Right kidney (tissue), 1 donor: ENCODE measurements at regions not wholly inside any gene's neighbourhood (a gene's known extent, or its start where the extent isn't known, plus 50 kb on each side); places are given as distances from the start of the nearest gene placed in this dataset.

ENCODE experiments used
- DNase-seq: peaks from one replicate; pipeline ENCODE4 v3.0.0-alpha.2; 2016

- DNase-seq = no peak
These were observed 252.8 kb upstream of the GPR26 start for GRCh38 chr10:123413353-123413752.

GRCh38 chr10:123415523-123415922, 250.6 kb upstream of the GPR26 start:
- DNase-seq = no peak

DNA sequence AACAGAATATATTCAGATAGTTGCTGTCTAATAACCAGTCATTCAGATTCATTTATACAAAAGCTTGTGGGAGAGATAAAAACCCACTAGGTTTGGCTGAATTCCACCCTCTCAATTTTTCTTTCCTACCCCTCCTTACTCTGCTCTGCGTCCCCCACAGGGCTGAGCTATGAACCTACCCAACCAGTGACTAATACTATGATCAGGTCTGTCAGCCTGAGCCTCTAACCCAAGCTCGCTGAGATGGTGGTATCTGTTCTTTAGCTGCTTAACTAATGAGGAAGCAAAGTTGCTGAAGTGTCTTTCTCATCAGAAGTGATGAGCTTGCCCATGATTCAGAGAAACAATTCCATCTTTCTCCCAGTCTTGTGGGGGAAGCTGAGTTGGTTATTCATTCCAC, 248.7 kb upstream of the GPR26 start:
- no peak for DNase-seq

GRCh38 chr10:123421461-123421860, 244.7 kb upstream of the GPR26 start:
- no peak for DNase-seq

GRCh38 chr10:123422261-123422660, 243.9 kb upstream of the GPR26 start:
- no peak for DNase-seq

- no peak for DNase-seq
These were observed 241.6 kb upstream of the GPR26 start for GRCh38 chr10:123424537-123424936.

DNA sequence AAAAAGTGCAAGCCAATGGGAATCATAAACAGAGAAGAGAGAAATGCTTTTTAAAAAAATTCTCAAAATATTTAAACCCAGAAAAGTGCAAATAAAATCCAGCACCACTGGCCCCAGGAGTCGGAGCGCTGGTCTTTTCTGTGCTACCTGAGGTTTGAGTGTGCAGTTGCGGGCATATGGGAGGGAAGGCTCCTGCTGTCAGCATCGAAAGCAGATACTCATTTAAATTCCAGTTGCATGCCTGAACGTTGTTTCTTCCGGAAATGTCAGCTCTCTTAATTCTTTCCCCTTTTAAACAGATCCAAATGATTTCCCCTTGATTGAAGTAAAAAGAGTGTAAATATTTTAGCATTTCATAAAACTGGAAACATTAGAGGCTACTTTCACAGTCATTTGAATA, 240.5 kb upstream of the GPR26 start:
- DNase-seq = no peak

- DNase-seq = no peak
These were observed 238.9 kb upstream of the GPR26 start for GRCh38 chr10:123427165-123427786.

DNA sequence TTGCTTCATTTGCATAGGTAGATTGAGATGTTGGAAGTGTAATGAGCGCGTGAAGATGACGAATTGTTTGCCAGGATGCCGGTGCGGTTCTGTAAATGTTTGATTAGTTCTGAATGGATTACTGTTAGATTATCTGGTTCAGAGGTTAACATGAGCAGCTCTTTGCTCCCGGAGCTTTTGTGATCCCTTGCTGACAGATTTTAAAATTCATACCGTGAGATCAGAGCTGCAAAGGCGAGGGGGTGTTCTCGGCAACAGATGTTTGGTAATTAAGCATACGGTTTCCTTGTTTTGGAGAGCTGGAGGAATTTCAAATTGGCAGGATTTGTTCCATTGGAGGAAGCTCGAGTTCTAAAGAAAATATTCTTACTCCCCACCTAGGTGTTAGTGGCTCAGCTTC, 237.8 kb upstream of the GPR26 start:
- DNase-seq = no peak

DNA sequence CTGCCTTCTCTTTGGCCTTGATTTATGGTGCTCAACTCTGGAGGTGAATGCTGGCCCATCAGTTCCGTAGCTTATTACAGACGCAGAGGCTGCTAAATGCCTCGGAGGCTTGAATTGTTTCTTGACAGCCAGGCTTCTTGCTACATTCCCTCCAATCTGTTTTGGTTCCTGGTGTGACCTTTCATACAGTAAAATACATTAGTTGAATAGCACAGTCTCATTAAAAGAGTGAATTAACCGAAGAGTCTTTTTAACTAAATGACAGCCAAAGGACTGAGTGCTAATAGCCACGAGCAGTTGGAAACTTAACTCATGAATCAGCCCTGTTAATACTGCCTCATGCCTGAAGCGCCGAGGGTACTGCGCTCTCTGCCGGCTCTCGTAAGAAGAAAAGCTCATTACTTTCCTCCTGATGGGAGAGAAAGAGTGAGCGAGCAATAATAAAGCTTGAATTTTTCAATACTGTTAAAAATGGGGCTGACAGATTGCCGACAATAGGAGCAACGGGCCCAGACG, 236.4 kb upstream of the GPR26 start:
- peak; percentile 27 for DNase-seq

GRCh38 chr10:123433539-123433938, 232.6 kb upstream of the GPR26 start:
- no peak for DNase-seq

DNA sequence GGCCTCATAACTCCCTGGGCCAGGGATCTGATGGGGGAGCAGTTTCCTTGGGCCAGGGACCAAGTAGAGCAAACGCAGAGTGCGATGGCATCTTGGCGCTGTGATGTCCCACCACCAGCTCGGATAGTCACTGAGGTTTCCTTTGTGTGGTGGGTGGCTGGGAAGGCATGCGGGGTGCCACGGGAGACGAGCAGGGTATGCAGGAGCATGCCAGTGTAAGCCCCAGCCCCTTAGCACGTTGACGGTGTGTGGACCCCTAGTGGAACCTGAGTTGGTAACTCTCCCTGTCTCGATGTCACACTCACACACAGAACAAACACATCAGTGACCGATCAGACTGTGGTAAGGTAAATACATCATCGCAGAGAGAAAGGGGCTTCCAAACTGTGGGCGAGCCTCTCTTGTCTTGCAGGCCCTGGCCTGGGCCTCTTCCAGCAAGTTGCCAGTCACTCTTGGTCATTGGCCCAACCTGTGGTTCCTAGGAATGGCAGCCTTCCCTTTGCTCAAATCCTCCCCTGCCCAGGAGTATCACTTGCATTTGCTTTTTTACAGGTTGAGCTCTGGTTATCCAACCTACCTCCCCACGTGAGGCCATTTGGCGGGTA, 231.6 kb upstream of the GPR26 start:
- no peak for DNase-seq

DNA sequence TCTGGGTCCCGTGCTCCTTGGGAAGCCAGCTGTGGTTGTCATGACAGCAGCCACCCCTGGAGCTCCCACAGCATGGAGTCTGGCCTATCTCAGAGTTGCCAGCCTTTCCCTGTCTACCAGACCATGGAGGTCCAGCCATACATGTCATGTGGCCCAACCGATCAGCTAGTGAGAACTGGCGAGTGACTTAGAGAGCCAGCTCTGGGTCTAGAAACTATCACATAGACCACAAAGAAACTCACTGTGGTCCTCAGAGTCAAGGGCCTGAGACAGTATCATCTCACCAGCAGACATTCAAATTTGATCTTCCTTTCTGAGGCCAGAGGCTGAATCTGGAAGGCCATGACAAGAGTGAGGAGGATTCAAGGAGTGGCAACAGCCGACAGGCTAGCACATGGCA, 223.3 kb upstream of the GPR26 start:
- no peak for DNase-seq

- DNase-seq = no peak
These were observed 222.2 kb upstream of the GPR26 start for GRCh38 chr10:123443924-123444323.

GRCh38 chr10:123445261-123445775, 220.8 kb upstream of the GPR26 start:
- no peak for DNase-seq

DNA sequence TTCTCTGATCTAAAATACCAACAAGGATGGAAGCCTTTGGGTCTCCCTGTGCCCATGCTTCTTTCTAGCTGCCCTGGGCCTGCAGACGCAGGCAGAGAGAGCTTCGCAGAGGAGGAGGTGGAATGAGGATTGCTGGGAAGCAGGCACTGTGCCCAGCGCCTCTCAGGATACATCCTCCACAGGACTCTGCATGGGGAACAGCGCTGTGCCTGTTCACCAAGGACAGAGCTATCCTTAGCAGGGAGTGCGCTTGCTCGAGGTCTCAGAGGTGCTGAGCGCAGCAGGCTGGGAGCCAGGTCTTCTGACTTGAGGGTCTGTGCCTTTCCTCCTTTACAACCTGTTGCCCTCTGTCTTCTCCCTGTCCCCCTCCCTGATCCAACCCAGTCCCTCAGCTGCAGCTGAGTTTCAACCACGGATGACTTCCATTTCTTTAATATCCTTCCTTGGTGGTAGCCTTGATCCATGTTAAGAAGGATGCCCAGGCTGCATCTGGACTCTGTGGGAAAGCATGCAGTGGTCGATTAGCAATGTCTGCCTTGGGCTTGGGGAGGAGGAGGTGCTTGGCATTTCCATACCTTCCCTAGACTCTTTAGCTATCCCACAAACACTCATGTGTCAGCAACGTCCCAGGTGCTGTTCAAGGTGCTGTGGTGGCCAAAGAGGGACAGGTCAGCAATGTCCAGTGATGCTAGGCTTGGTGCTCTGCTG, 219.6 kb upstream of the GPR26 start:
- no peak for DNase-seq

DNA sequence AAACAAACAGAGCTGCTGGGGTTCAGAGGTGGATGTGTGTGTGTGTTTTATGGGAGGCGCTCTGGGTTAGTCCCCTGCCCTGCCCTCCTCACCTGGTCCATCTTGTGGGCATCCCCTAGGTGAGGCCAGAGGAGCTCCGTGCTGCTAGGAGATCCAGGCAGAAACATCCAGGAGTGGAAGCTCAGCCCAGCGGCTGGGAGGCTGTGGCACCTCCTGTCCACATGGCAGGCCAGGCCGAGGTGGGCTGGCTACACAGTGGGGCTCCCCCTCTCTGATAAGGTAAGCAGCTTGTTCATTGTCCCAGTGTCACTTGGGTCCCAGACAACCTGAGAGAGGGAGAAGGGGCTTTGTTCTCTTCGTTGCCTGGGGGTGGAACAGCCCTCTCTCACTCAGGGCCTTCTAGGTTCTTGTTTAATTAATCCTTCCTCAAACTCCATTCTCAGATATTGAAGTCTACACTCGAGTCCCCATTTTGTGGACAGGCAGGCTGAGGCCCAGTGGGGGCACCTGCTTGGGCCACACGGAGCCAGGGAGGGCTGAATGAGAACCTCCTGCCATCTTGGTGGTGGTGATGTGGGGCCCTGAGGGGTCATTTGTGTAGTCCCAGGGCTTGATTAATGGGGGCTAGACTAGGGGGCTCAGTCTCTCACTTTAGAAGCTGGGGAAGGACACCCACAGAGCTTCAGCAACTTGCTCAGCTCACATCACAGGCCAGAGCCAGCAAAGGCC, 216.8 kb upstream of the GPR26 start:
- DNase-seq = no peak

DNA sequence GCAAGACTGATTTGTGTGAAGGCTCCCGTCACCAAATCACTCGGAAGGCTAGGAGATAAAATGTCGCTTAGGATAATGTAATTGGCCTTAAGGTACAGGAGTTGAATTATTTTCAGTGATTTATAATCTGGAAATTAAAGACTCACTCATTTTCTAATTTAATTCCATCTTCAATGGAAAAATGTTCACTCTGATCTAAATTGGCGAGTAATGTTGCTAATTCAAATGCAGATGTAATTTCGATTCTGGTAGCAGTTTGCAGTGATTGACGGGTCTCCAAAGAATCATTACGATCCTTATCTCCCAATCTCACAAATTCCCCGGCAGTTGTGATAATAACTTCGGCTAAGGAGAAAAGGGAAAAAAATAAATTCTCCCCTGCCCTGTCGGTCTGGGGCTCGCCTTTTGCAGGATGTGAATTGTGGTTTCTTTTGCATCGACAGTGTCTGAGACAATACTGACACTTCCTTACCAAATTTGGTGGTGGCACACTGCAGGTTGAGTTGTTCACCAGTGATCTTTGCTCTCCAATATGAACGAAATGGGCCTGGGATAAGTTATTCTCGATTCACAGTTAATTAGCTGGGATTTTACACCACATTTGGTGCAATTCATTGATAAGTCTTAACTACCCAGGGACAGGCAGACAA, 215.1 kb upstream of the GPR26 start:
- DNase-seq = no peak

DNA sequence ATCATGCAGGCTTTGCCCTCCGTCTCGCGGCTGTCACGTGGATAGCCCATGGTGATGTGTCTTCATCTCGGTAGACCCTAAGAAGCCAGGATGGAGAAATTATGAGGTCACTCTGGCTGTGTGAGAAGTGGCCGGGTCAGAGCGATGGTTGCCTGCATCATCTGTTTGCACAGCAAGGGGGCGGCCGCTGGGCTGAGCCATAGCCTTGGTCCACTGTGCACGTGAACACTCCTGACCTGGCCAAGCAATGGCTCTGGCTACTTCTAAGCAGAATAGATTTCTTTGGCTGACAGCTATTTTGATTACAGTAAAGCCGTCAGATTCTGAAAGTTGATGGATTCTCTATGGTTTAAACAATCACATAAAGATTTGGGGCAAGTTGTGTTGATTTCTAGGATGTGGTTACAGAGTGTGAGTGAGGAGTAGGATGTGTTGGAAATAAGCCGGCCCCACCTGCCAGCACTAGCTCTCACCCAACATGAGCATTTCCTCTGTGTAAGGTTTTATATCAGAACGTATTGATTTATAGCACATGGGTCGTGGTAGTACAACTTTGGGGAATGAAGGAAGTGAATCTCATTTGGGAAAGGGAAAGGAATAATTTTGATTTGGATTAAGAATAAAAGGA, 214.4 kb upstream of the GPR26 start:
- DNase-seq = no peak

DNA sequence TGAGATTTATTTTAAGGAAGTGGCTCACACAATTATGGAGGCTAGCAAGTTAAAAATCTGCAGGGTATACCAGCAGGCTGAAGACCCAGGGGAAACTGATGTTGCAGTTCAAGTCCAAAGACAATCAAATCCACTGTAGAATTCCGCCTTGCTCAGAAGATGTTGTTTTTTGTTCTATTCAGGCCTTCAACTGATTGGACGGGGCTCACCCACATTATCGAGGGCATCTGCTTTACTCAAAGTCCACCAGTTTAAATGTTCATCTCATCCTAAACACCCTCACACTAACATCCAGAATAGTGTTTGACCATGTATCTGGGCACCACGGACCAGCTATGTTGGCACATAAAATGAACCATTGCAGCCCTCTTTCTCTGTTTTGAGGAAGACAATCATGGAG, 211.2 kb upstream of the GPR26 start:
- DNase-seq = no peak

GRCh38 chr10:123455861-123456260, 210.3 kb upstream of the GPR26 start:
- no peak for DNase-seq

DNA sequence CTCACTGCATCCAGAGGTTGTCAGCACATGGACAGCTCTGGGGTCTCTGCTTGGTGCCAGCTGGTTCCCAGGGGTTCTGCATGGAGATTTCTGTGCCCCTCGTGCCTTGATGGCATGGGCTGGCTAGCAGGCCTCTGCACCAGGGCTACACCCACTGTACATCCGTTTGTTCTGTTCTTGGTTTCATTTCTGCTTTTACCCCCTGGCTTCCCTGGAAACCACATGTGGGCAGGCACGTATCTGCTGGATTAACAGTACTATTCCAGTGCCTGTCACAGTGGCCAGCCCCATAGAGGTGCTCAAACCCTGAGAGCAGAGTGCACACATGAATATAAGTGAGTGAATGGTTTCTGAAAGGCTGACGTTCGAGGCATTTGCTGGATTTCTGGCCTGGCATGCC, 207.2 kb upstream of the GPR26 start:
- no peak for DNase-seq
